ENCODE measurements at regions not wholly inside any gene's neighbourhood (a gene's known extent, or its start where the extent isn't known, plus 50 kb on each side); places are given as distances from the start of the nearest gene placed in this dataset.

DNA sequence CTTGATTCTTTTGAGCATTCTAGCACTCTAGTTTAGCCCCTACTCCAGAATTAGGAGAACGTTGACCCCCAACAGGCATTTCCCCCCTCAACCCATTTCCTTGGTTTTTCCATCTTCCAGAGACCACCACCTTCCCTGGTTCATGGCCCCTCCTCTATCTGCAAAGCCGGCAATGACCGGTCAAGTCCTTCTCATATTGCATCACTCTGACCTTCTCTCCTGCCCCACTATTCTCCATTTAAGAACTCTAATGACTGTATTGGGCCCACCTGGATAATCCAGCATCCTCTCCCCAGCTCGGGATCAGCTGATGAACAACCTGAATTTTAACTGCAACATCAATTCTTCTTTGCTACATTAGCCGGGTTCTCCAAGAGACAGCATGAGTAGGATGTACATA is 437.4 kb downstream of the NPHP4 start:
- Histone ChIP-seq H3K27me3 (peaks cover 0 to 8% (median 0%) of the 10 kb centered on the region in 9 donors), H3K9me3 (peaks cover 0 to 20% (median 8%) of the 10 kb centered on the region in 12 donors), H3K4me1 (no peaks in the 10 kb centered on the region), H3K4me3 (no peak overlapping the region), H3K36me3 (no peaks in the 10 kb centered on the region), H3K27ac (no peak overlapping the region)
- WGBS, 4 donors: 75 to 81% (median 75%) methylated on average over 5 of the region's 5 CpGs
- DNase-seq (no peak), ATAC-seq (no peak)
- TF ChIP-seq, protein P1, sequence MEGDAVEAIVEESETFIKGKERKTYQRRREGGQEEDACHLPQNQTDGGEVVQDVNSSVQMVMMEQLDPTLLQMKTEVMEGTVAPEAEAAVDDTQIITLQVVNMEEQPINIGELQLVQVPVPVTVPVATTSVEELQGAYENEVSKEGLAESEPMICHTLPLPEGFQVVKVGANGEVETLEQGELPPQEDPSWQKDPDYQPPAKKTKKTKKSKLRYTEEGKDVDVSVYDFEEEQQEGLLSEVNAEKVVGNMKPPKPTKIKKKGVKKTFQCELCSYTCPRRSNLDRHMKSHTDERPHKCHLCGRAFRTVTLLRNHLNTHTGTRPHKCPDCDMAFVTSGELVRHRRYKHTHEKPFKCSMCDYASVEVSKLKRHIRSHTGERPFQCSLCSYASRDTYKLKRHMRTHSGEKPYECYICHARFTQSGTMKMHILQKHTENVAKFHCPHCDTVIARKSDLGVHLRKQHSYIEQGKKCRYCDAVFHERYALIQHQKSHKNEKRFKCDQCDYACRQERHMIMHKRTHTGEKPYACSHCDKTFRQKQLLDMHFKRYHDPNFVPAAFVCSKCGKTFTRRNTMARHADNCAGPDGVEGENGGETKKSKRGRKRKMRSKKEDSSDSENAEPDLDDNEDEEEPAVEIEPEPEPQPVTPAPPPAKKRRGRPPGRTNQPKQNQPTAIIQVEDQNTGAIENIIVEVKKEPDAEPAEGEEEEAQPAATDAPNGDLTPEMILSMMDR (IDR thresholded peaks at IDR 0.05): no peak
- TF ChIP-seq POLR2A (IDR thresholded peaks at IDR 0.05): no peak
- intact Hi-C loops (cut with DNase I): loop anchor here in 1 of 10 donors (1.0 kb wide), 1 partner anchor 24 kb away; no protein-coding TSS in a partner anchor

DNA sequence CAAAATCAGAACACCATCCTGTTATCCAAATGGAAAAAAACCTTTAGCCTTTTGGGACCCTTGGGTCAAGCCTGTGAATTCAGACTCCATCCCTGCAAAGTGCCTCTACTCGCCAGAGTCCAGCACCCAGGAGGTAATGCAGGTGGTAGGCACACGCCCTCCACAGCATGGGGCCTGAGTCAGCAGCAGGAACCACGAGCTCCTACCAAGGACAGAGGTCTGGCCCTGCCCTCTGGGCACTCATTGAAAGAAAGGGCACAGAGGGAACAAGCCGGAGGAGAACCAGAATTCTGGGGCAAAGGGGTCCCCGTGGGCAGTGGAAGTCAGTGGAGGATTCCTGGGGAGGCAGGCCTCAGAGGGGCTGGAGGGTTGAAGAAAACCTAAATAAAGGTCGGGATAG is 438.1 kb downstream of the NPHP4 start:
- H3K27me3 ChIP-seq: peaks cover 0 to 8% (median 0%) of the 10 kb centered on the region in 9 donors
- H3K27ac ChIP-seq: no peak overlapping the region
- H3K4me1 ChIP-seq: no peaks in the 10 kb centered on the region
- peaks cover 0 to 15% (median 8%) of the 10 kb centered on the region in 12 donors for H3K9me3 ChIP-seq
- H3K4me3 ChIP-seq: no peak overlapping the region
- WGBS, 4 donors: 56 to 63% (median 60%) methylated on average over 6 of the region's 6 CpGs
- no peak for DNase-seq
- H3K36me3 ChIP-seq: no peaks in the 10 kb centered on the region
- ATAC-seq: no peak
- no peak for TF ChIP-seq POLR2A (IDR thresholded peaks at IDR 0.05)
- TF ChIP-seq, protein P1 (IDR thresholded peaks at IDR 0.05): no peak
- intact Hi-C loops (cut with DNase I): no loop called here

DNA sequence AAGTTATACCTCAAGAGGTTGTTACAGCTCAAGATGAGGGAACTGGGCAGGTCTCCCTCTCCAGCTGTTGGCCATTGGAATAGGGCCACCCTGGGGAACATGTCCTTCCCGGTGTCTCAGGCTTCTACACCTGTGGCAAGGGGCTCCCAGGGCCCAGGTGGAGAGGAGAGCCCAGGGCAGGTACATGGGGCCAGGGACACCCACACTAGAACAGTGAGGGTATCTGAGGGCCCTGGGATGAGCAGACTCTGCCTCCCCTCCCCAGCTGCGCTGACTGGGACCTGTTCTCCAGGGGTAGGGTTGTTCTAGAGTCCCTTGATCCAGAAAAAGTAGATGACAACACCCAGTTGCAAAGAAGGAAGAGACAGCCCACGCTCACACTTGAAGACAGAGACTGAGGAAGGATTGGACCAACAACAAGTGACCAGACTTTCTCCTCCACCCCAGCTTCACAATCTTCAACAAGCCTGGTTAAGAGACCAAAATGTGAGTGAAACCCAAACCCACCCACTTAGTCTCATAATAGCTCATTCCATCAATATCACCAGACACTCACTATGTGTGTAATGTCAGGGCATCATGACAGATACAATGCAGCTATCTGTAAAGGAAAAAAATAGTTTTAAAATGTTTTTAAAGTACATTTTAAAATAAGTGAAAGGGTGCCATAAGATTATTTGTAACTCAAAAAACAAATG is 439.3 kb downstream of the NPHP4 start:
- ATAC-seq (no peak), DNase-seq (no peak)
- H3K36me3 ChIP-seq: no peaks in the 10 kb centered on the region
- no peak overlapping the region for H3K4me3 ChIP-seq
- peaks cover 0 to 8% (median 0%) of the 10 kb centered on the region in 9 donors for H3K27me3 ChIP-seq
- TF ChIP-seq POLR2A (IDR thresholded peaks at IDR 0.05): no peak
- TF ChIP-seq, protein P1 (IDR thresholded peaks at IDR 0.05): no peak
- H3K9me3 ChIP-seq: peaks cover 0 to 5% (median 0%) of the 10 kb centered on the region in 12 donors
- no peak overlapping the region for H3K27ac ChIP-seq
- intact Hi-C loops (cut with DNase I): no loop called here
- WGBS, 4 donors: 34 to 64% (median 47%) methylated on average over 2 to 3 of the region's 3 CpGs
- H3K4me1 ChIP-seq: no peaks in the 10 kb centered on the region

DNA sequence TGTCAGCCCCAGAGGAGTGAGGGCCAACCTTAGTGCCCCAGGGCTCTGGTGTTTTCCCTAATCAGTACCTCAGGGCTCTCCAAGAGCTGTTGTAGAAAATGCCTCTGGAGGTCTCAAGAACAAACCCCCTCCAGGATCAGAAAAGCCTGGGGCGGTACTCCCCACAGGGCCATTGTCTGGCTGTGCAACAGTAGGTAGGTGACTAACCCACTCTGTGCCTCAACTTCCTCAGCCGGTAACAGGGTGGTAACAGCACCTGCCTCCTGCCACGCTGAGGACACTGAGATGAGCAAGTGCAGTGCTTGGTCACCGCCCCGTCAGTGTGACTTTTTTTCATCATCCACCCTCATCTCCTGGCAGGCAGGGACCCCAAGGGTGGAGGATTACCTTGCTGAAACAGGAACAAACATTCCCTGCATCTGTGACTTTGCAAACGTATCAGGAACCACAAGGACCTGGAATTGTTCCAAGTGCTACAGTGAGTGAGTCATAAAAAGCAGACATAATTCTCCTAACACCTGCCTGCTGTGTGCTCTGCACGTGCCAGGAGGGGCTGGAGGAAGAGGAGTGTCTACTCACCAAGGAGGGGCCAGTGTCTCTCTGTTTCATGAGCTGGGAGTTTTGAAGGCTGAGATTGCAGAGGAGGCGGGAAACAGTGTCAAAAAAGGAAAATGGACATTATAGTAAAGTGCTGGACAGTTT is 440.8 kb downstream of the NPHP4 start:
- intact Hi-C loops (cut with DNase I): no loop called here
- no peak overlapping the region for H3K27ac ChIP-seq
- ATAC-seq (no peak), DNase-seq (no peak)
- peaks cover 0 to 5% (median 0%) of the 10 kb centered on the region in 12 donors for H3K9me3 ChIP-seq
- H3K4me1 ChIP-seq: no peaks in the 10 kb centered on the region
- H3K27me3 ChIP-seq: peaks cover 0 to 9% (median 0%) of the 10 kb centered on the region in 9 donors
- WGBS, 4 donors: 53 to 62% (median 58%) methylated on average over 8 of the region's 8 CpGs
- TF ChIP-seq, protein P1 (IDR thresholded peaks at IDR 0.05): no peak
- TF ChIP-seq POLR2A (IDR thresholded peaks at IDR 0.05): no peak
- no peak overlapping the region for H3K4me3 ChIP-seq
- H3K36me3 ChIP-seq: no peaks in the 10 kb centered on the region

Measured in heart left ventricle (tissue), 16 donors.